GM12874 (cell line): ENCODE measurements at regions not wholly inside any gene's neighbourhood (a gene's known extent, or its start where the extent isn't known, plus 50 kb on each side); places are given as distances from the start of the nearest gene placed in this dataset.

Experiments used
- CTCF ChIP-seq: IDR thresholded peaks from 2 replicates; pipeline ENCODE4 v1.5.1; 2011; ENCODE audit warnings: low read depth, mild to moderate bottlenecking, control low read depth, low read length, moderate library complexity; ENCODE audit not compliant: insufficient read depth

GRCh38 chr2:160994141-160995002, 165.9 kb upstream of the TANK start:
- peak; percentile 65 for TF ChIP-seq CTCF

- no peak for TF ChIP-seq CTCF
Observed at GRCh38 chr2:160996584-160996983, 163.6 kb upstream of the TANK start.

GRCh38 chr2:161004379-161004778, 155.8 kb upstream of the TANK start:
- peak; percentile 10; the same call in 1 of the 2 replicates for TF ChIP-seq CTCF

GRCh38 chr2:161005170-161005569, 155.1 kb upstream of the TANK start:
- no peak for TF ChIP-seq CTCF

GRCh38 chr2:161008311-161008710, 151.9 kb upstream of the TANK start:
- no peak for TF ChIP-seq CTCF

- no peak for TF ChIP-seq CTCF
Observed at GRCh38 chr2:161010503-161011015, 149.7 kb upstream of the TANK start.

- no peak for TF ChIP-seq CTCF
Observed at GRCh38 chr2:161017780-161018470, 142.3 kb upstream of the TANK start.
